GM12878 (cell line): ENCODE measurements at regions not wholly inside any gene's neighbourhood (a gene's known extent, or its start where the extent isn't known, plus 50 kb on each side); places are given as distances from the start of the nearest gene placed in this dataset.

Experiments
- CTCF ChIP-seq, 3 experiments: IDR thresholded peaks in 2 of 3; conservative IDR thresholded peaks in 1 of 3; 2 replicates each; pipeline ENCODE4 v1.5.1; 2011; ENCODE audit warnings: low read depth in 3 of 3, low read length in 3 of 3, mild to moderate bottlenecking in 3 of 3, control low read depth in 2 of 3, moderate library complexity in 2 of 3, inconsistent platforms in 1 of 3, mixed read lengths in 1 of 3; ENCODE audit not compliant: control insufficient read depth in 2 of 3, insufficient read depth in 1 of 3; ENCODE audit errors: extremely low read depth in 1 of 3
- FOS ChIP-seq: IDR thresholded peaks from 3 replicates; pipeline ENCODE4 v1.6.1; 2011; ENCODE audit warnings: borderline replicate concordance; ENCODE audit not compliant: insufficient read length; ENCODE audit errors: extremely low read depth
- NFIC ChIP-seq: IDR thresholded peaks from 2 replicates; pipeline ENCODE4 v1.6.1; 2012; ENCODE audit warnings: low read depth, mild to moderate bottlenecking, inconsistent platforms, low read length, moderate library complexity
- TCF12 ChIP-seq: IDR thresholded peaks from 2 replicates; pipeline ENCODE4 v1.6.1; 2011; ENCODE audit warnings: low read depth, mild to moderate bottlenecking, low read length
- ZNF687 ChIP-seq: fragments of 450-650 bp; IDR thresholded peaks from 2 replicates; pipeline ENCODE4 v1.6.1; 2017; ENCODE audit warnings: mild to moderate bottlenecking, moderate library complexity

- TF ChIP-seq CTCF (IDR thresholded peaks at IDR 0.05 in 2 of 3, conservative IDR thresholded peaks at IDR 0.05 in 1 of 3; ENCODE audit: control insufficient read depth in 2 of 3, extremely low read depth in 1 of 3, insufficient read depth in 1 of 3, low read depth in 3 of 3, low read length in 3 of 3) (no peak), TCF12 (no peak), NFIC (no peak), FOS (no peak), ZNF687 (no peak)
Observed at GRCh38 chr15:97652700-97653167, 307.8 kb upstream of the ARRDC4 start.
